Osteocyte (in vitro differentiated cells): ENCODE measurements at regions not wholly inside any gene's neighbourhood (a gene's known extent, or its start where the extent isn't known, plus 50 kb on each side); places are given as distances from the start of the nearest gene placed in this dataset.

Source experiments
- DNase-seq: peaks from one replicate; pipeline ENCODE4 v3.0.0; 2021; ENCODE audit warnings: mixed read lengths; ENCODE audit not compliant: unreplicated experiment; ENCODE audit errors: extremely low spot score
- H3K27ac Mint-ChIP-seq: one replicate; pipeline ENCODE4 v1.8.0; 2021; ENCODE audit warnings: mild to moderate bottlenecking, mixed read lengths; ENCODE audit not compliant: unreplicated experiment
- H3K27me3 Mint-ChIP-seq: one replicate; pipeline ENCODE4 v1.8.0; 2021; ENCODE audit warnings: mixed read lengths; ENCODE audit not compliant: unreplicated experiment
- H3K36me3 Mint-ChIP-seq: one replicate; pipeline ENCODE4 v1.8.0; 2021; ENCODE audit warnings: mixed read lengths; ENCODE audit not compliant: unreplicated experiment
- H3K4me1 Mint-ChIP-seq: one replicate; pipeline ENCODE4 v1.8.0; 2021; ENCODE audit warnings: mixed read lengths; ENCODE audit not compliant: unreplicated experiment
- H3K4me3 Mint-ChIP-seq: one replicate; pipeline ENCODE4 v1.8.0; 2021; ENCODE audit warnings: mild to moderate bottlenecking, moderate library complexity, mixed read lengths; ENCODE audit not compliant: unreplicated experiment
- H3K9me3 Mint-ChIP-seq: one replicate; pipeline ENCODE4 v1.8.0; 2021; ENCODE audit warnings: mixed read lengths; ENCODE audit not compliant: unreplicated experiment
- CTCF ChIP-seq: fragments of 200-600 bp; sonication (generic); IDR thresholded peaks from 2 replicates; pipeline ENCODE4 v1.5.0; 2021; ENCODE audit warnings: antibody characterized with exemption, mild to moderate bottlenecking, moderate library complexity

- no peak overlapping the region for H3K27ac Mint-ChIP-seq
- no peaks in the 10 kb centered on the region for H3K9me3 Mint-ChIP-seq
- peaks cover 39% of the 10 kb centered on the region for H3K4me1 Mint-ChIP-seq
- H3K27me3 Mint-ChIP-seq, result no peaks in the 10 kb centered on the region
- no peak overlapping the region for H3K4me3 Mint-ChIP-seq
- TF ChIP-seq CTCF, result no peak
- no peak for DNase-seq
- no peaks in the 10 kb centered on the region for H3K36me3 Mint-ChIP-seq
Measured at GRCh38 chr22:46055181-46055875, 78.4 kb upstream of the WNT7B start.

DNA sequence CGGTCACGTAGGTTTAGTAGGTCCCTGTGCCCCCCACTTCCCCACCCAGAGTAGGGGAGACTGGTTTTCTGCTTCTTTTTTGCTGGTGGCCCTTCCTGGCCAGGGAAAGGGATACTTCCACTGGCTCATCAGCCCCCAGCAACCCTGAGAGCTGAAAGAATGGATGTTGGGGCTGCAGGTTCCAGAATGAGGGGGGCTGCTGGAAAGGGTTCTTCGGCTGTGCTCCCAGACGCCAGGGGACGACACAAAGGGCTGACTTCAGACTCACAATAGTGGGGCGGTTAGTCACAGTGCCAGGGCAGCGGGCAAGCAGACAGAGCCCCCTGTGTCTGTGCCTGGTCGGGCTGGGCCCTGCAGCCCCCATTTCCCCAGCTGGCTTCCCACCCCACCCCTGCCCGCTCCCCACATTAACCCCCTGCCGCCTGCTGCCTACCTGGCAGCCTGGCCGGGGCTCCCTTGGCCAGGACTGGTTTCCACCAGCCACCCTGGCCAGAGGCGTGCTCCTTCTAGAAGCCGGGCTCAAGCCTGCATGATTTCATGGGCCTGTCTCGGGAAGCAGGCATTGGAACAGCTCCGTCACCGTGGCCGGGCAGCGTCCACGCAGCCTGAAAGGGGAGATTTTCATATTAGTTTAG lies 79.1 kb upstream of the WNT7B start:
- H3K27ac Mint-ChIP-seq, result no peak overlapping the region
- TF ChIP-seq CTCF, result no peak
- no peaks in the 10 kb centered on the region for H3K9me3 Mint-ChIP-seq
- no peaks in the 10 kb centered on the region for H3K36me3 Mint-ChIP-seq
- no peak for DNase-seq
- H3K4me1 Mint-ChIP-seq, result peaks cover 39% of the 10 kb centered on the region
- H3K27me3 Mint-ChIP-seq, result no peaks in the 10 kb centered on the region
- H3K4me3 Mint-ChIP-seq, result no peak overlapping the region

- Mint-ChIP-seq H3K36me3 (no peaks in the 10 kb centered on the region), H3K4me1 (peaks cover 35% of the 10 kb centered on the region), H3K27me3 (no peaks in the 10 kb centered on the region), H3K9me3 (no peaks in the 10 kb centered on the region), H3K27ac (no peak overlapping the region), H3K4me3 (no peak overlapping the region)
- DNase-seq, result no peak
- no peak for TF ChIP-seq CTCF
Measured at GRCh38 chr22:46056546-46057245, 79.7 kb upstream of the WNT7B start.

DNA sequence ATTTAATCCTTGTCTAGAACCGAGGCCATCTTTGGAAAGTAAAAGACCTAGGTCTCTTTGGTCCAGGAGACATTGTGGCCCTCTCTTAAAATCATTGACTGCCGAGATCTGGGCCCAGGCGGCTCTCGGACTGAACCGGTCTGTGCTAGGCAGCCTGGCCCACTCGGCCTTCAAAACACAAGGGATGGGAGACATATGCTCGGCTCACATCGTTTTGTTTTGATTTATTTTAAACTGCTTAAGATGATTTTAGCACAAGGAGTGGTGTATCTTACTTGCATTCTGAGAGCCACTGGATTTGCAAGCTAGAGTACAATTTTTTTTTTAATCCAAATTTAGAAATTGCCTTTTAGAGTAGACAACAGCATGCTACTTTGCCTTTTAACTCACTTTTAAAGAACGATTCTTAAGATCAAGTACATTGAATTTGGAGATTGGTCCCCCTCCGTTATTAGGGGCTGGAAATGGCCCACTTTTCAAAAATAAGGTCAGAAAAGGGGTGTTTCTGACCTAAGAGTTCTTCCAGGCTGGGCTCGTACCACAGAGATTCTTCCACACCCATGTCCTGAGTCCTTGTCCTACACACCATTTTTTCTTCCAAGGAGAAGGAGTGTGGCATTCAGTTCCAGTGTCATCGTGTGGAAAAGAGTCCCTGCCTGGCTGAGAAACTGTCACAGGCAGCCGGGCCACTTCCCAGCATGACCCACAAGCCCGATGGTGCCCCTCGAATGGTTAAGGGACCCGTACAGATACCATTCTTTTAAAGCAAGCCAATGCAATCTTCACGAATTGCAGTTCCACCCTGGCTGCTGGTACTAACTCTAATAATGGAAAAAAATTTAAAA lies 80.5 kb upstream of the WNT7B start:
- no peaks in the 10 kb centered on the region for H3K9me3 Mint-ChIP-seq
- no peak for TF ChIP-seq CTCF
- peaks cover 3% of the 10 kb centered on the region for H3K36me3 Mint-ChIP-seq
- H3K27ac Mint-ChIP-seq, result peak overlapping the region; percentile 27
- no peaks in the 10 kb centered on the region for H3K27me3 Mint-ChIP-seq
- H3K4me3 Mint-ChIP-seq, result no peak overlapping the region
- H3K4me1 Mint-ChIP-seq, result peaks cover 31% of the 10 kb centered on the region
- no peak for DNase-seq
